ENCODE measurements at regions not wholly inside any gene's neighbourhood (a gene's known extent, or its start where the extent isn't known, plus 50 kb on each side); places are given as distances from the start of the nearest gene placed in this dataset.

- no peak for TF ChIP-seq CTCF (IDR thresholded peaks at IDR 0.05 in 4 of 5, conservative IDR thresholded peaks at IDR 0.05 in 1 of 5)
- TF ChIP-seq POLR2A (IDR thresholded peaks at IDR 0.05) = no peak
Observed at GRCh38 chr1:217274416-217274815, 356.5 kb downstream of the GPATCH2 start.
